Left ventricle myocardium inferior (tissue), 1 donor: ENCODE measurements at regions not wholly inside any gene's neighbourhood (a gene's known extent, or its start where the extent isn't known, plus 50 kb on each side); places are given as distances from the start of the nearest gene placed in this dataset.
"Not testable (repeated sequence)": the region's sequence is repeated elsewhere in the genome, so short reads cannot be mapped to it uniquely, and the experiment has no call there.

Source experiments
- DNase-seq: peaks from one replicate; pipeline ENCODE4 v3.0.0-alpha.2; 2020
- H3K27ac ChIP-seq: fragments of 200-600 bp; replicated peaks from 2 replicates; pipeline ENCODE4 v1.8.0; 2021
- H3K27me3 ChIP-seq: fragments of 200-600 bp; 2 replicates; pipeline ENCODE4 v1.8.0; 2021; ENCODE audit warnings: low read depth
- H3K36me3 ChIP-seq: fragments of 200-600 bp; 2 replicates; pipeline ENCODE4 v1.8.0; 2021
- H3K4me1 ChIP-seq: fragments of 200-600 bp; 2 replicates; pipeline ENCODE4 v1.8.0; 2021
- H3K4me3 ChIP-seq: fragments of 200-600 bp; 2 replicates; pipeline ENCODE4 v1.8.0; 2021; ENCODE audit warnings: mild to moderate bottlenecking, moderate library complexity
- H3K9me3 ChIP-seq: fragments of 200-600 bp; replicated peaks from 2 replicates; pipeline ENCODE4 v1.8.0; 2021
- intact Hi-C: fragments of 100-400 bp; cut with micrococcal nuclease; formaldehyde crosslinking; loops from one replicate; pipeline ENCODE4 v1.11.0; 2022
- TF ChIP-seq, protein P1 (sequence below): fragments of 200-600 bp; IDR thresholded peaks from 2 replicates; pipeline ENCODE4 v1.8.0; 2021; ENCODE audit warnings: antibody characterized with exemption, mild to moderate bottlenecking, borderline replicate concordance
- donor health status: DM: no; HTN: yes; CAD: no; lungs with severe emphysema.

- H3K27me3 ChIP-seq = no peaks in the 10 kb centered on the region
- DNase-seq = no peak
- intact Hi-C loops = no loop called here
Observed at GRCh38 chr2:188022389-188022788, 269.3 kb upstream of the GULP1 start.

GRCh38 chr2:188023035-188023434, 268.6 kb upstream of the GULP1 start:
- Histone ChIP-seq H3K4me3 (no peak overlapping the region), H3K27ac (no peak overlapping the region), H3K9me3 (no peaks in the 10 kb centered on the region), H3K36me3 (no peaks in the 10 kb centered on the region), H3K4me1 (no peaks in the 10 kb centered on the region), H3K27me3 (no peaks in the 10 kb centered on the region)
- TF ChIP-seq, protein P1, sequence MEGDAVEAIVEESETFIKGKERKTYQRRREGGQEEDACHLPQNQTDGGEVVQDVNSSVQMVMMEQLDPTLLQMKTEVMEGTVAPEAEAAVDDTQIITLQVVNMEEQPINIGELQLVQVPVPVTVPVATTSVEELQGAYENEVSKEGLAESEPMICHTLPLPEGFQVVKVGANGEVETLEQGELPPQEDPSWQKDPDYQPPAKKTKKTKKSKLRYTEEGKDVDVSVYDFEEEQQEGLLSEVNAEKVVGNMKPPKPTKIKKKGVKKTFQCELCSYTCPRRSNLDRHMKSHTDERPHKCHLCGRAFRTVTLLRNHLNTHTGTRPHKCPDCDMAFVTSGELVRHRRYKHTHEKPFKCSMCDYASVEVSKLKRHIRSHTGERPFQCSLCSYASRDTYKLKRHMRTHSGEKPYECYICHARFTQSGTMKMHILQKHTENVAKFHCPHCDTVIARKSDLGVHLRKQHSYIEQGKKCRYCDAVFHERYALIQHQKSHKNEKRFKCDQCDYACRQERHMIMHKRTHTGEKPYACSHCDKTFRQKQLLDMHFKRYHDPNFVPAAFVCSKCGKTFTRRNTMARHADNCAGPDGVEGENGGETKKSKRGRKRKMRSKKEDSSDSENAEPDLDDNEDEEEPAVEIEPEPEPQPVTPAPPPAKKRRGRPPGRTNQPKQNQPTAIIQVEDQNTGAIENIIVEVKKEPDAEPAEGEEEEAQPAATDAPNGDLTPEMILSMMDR = no peak
- intact Hi-C loops = no loop called here
- DNase-seq = no peak

More at GRCh38 chr2:188022389-188022788, 269.3 kb upstream of the GULP1 start:
- H3K9me3 ChIP-seq = no peaks in the 10 kb centered on the region
- no peak overlapping the region for H3K27ac ChIP-seq
- TF ChIP-seq, protein P1 = no peak
- H3K36me3 ChIP-seq = no peaks in the 10 kb centered on the region
- no peak overlapping the region for H3K4me3 ChIP-seq
- no peaks in the 10 kb centered on the region for H3K4me1 ChIP-seq

DNA sequence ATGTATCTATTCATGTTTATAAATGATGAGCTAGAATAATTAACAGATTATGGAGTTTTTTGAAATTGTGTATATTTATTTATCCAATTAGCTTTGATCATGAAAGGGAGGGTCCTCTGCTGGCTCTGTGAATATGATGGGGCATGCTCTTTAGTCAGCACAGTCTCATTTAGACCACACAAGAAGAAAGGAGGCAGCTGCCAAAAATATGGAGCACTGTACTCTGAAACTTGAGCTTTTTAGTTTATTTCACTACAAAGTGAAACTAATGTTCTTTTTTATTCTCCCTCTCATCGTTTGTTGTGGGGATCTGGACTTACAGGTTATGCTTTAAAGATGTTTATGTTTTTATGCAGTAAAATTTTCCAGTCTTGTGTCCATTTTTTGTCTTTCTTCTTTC, 266.9 kb upstream of the GULP1 start:
- no peaks in the 10 kb centered on the region for H3K27me3 ChIP-seq
- intact Hi-C loops = no loop called here
- no peak overlapping the region for H3K4me3 ChIP-seq
- H3K36me3 ChIP-seq = no peaks in the 10 kb centered on the region
- TF ChIP-seq, protein P1 = no peak
- no peak for DNase-seq
- H3K9me3 ChIP-seq = no peaks in the 10 kb centered on the region
- no peaks in the 10 kb centered on the region for H3K4me1 ChIP-seq
- no peak overlapping the region for H3K27ac ChIP-seq

- H3K36me3 ChIP-seq = no peaks in the 10 kb centered on the region
- no peak overlapping the region for H3K4me3 ChIP-seq
- H3K27ac ChIP-seq = no peak overlapping the region
- peaks cover under 1% of the 10 kb centered on the region for H3K27me3 ChIP-seq
- TF ChIP-seq, protein P1 = no peak
- H3K9me3 ChIP-seq = no peaks in the 10 kb centered on the region
- no peak for DNase-seq
- H3K4me1 ChIP-seq = no peaks in the 10 kb centered on the region
- intact Hi-C loops = no loop called here
Observed at GRCh38 chr2:188028739-188029138, 262.9 kb upstream of the GULP1 start.

DNA sequence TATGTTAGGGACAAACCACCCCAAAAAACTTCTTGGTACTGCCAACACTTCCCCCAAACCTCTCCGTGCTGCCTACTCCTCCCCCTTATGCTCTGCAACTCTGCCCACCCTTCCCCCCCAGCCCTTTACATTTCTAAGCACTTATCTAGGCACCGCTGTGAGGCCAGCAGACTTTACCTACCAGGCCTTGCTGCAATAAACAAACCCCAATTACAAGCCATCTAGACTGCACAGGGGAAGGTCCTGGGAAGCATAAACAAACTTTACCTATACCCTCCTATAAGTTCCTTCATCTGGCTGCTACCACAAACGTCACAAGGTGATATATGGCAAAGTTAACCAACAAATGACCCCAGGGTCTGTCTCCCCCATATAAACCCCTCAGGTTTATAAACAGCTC, 259.4 kb upstream of the GULP1 start:
- DNase-seq = no peak
- Histone ChIP-seq H3K4me1 (no peaks in the 10 kb centered on the region), H3K27ac (no peak overlapping the region), H3K9me3 (no peaks in the 10 kb centered on the region), H3K36me3 (no peaks in the 10 kb centered on the region), H3K4me3 (no peak overlapping the region), H3K27me3 (peaks cover 11% of the 10 kb centered on the region)
- intact Hi-C loops = no loop called here
- TF ChIP-seq, protein P1 = no peak

GRCh38 chr2:188032786-188033185, 258.9 kb upstream of the GULP1 start:
- Histone ChIP-seq H3K36me3 (no peaks in the 10 kb centered on the region), H3K27me3 (peaks cover 11% of the 10 kb centered on the region), H3K4me1 (no peaks in the 10 kb centered on the region), H3K9me3 (no peaks in the 10 kb centered on the region), H3K27ac (no peak overlapping the region), H3K4me3 (no peak overlapping the region)
- intact Hi-C loops = no loop called here
- no peak for DNase-seq
- TF ChIP-seq, protein P1 = no peak

- DNase-seq, H3K4me3 ChIP-seq, H3K4me1 ChIP-seq, H3K9me3 ChIP-seq, H3K27ac ChIP-seq, intact Hi-C loops, H3K36me3 ChIP-seq: not testable (repeated sequence)
- H3K27me3 ChIP-seq = peaks cover 11% of the 10 kb centered on the region
Observed at GRCh38 chr2:188033240-188033639, 258.4 kb upstream of the GULP1 start.

- H3K9me3 ChIP-seq, H3K4me1 ChIP-seq, H3K27ac ChIP-seq, H3K4me3 ChIP-seq, intact Hi-C loops, H3K36me3 ChIP-seq, DNase-seq: not testable (repeated sequence)
- peaks cover 11% of the 10 kb centered on the region for H3K27me3 ChIP-seq
Observed at GRCh38 chr2:188034102-188034501, 257.6 kb upstream of the GULP1 start.
